DND-41 (cell line): ENCODE measurements at regions not wholly inside any gene's neighbourhood (a gene's known extent, or its start where the extent isn't known, plus 50 kb on each side); places are given as distances from the start of the nearest gene placed in this dataset.
"Not testable (repeated sequence)": the region's sequence is repeated elsewhere in the genome, so short reads cannot be mapped to it uniquely, and the experiment has no call there.

ENCODE experiments used
- ATAC-seq: fragments of 200-7000 bp; cut with Tn5 transposase; 3 replicates; pipeline ENCODE4 v1.9.1; 2021; ENCODE audit warnings: low read depth; ENCODE audit not compliant: insufficient read depth
- DNase-seq: peaks from one replicate; pipeline ENCODE4 v3.0.0-alpha.2; 2020
- H2AFZ ChIP-seq: 2 replicates; pipeline ENCODE4 v1.6.0; 2012; ENCODE audit warnings: low read depth, low read length
- H3K27ac ChIP-seq: 2 replicates; pipeline ENCODE4 v1.5.1; 2012; ENCODE audit warnings: low read length, inconsistent platforms
- H3K27me3 ChIP-seq: fragments of 200-600 bp; sonication (generic); 2 replicates; pipeline ENCODE4 v1.6.0; 2012; ENCODE audit warnings: low read length, mild to moderate bottlenecking, inconsistent platforms; ENCODE audit not compliant: insufficient read depth, poor library complexity
- H3K36me3 ChIP-seq: 2 replicates; pipeline ENCODE4 v1.5.1; 2012; ENCODE audit warnings: low read length, inconsistent platforms; ENCODE audit not compliant: insufficient read depth
- H3K4me1 ChIP-seq: 2 replicates; pipeline ENCODE4 v1.5.1; 2012; ENCODE audit warnings: mild to moderate bottlenecking, low read length; ENCODE audit not compliant: insufficient read depth
- H3K4me2 ChIP-seq: 2 replicates; pipeline ENCODE4 v1.6.0; 2012; ENCODE audit warnings: mild to moderate bottlenecking, moderate library complexity, low read length, inconsistent platforms; ENCODE audit not compliant: insufficient read depth
- H3K4me3 ChIP-seq, 2 experiments: fragments of 200-600 bp in 1 of 2; shearing (Covaris generic) in 1 of 2; 2 replicates each; pipeline ENCODE4 v1.5.1; 2012 to 2016; ENCODE audit warnings: inconsistent platforms in 2 of 2, low read length in 2 of 2, mild to moderate bottlenecking in 2 of 2, low read depth in 1 of 2, moderate library complexity in 1 of 2
- H3K79me2 ChIP-seq: 2 replicates; pipeline ENCODE4 v1.6.0; 2012; ENCODE audit warnings: low read length, inconsistent platforms; ENCODE audit not compliant: insufficient read depth
- H3K9ac ChIP-seq: 2 replicates; pipeline ENCODE4 v1.6.0; 2012; ENCODE audit warnings: low read depth, mild to moderate bottlenecking, inconsistent platforms, low read length, moderate library complexity
- H3K9me3 ChIP-seq: 2 replicates; pipeline ENCODE4 v1.5.1; 2012; ENCODE audit warnings: low read length, moderate library complexity, mild to moderate bottlenecking, inconsistent platforms; ENCODE audit not compliant: insufficient read depth, severe bottlenecking
- H4K20me1 ChIP-seq: 2 replicates; pipeline ENCODE4 v1.6.0; 2012; ENCODE audit warnings: low read length; ENCODE audit not compliant: insufficient read depth

- not testable (repeated sequence) for H3K79me2 ChIP-seq, H3K4me1 ChIP-seq, ATAC-seq, H3K27ac ChIP-seq, DNase-seq, H3K4me2 ChIP-seq, H3K27me3 ChIP-seq, H3K4me3 ChIP-seq, H3K9me3 ChIP-seq, H2AFZ ChIP-seq, H3K36me3 ChIP-seq, H3K9ac ChIP-seq, H4K20me1 ChIP-seq
These were observed 249.9 kb downstream of the ZNF479 start for GRCh38 chr7:56882318-56882717.
